Activated CD4-positive, alpha-beta T cell treated with anti-CD3 and anti-CD28 coated beads, Interleukin-2, amount 50 U/mL, for 16 hours (primary cell): ENCODE measurements at regions not wholly inside any gene's neighbourhood (a gene's known extent, or its start where the extent isn't known, plus 50 kb on each side); places are given as distances from the start of the nearest gene placed in this dataset.
"Not testable (repeated sequence)": the region's sequence is repeated elsewhere in the genome, so short reads cannot be mapped to it uniquely, and the experiment has no call there.

Experiments used
- DNase-seq: peaks from one replicate; pipeline ENCODE4 v3.0.0-alpha.2; 2020

DNA sequence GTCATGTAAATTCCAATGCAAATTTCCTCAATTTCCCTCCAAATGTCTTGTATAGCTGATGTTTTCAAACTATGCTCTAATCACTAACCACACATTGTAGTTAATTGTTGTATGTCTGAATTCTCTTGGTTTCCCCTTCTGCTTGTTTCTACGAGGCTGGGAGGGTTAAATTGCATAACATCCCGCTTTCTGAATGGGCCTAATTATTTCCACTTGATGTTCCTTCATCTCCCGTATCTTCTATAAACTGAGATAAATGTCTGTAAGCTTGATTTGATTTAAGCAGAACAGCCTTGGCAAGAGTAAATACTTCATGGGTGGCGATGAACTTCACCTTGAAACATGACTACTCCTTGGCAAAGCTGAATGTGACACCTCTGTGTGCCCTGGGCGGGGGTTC is 72.2 kb downstream of the SERINC2 start:
- DNase-seq, result no peak

- DNase-seq, result peak; percentile 33
These were observed 74.1 kb downstream of the SERINC2 start for GRCh38 chr1:31487143-31487542.

- no peak for DNase-seq
These were observed 74.8 kb downstream of the SERINC2 start for GRCh38 chr1:31487721-31488293.

GRCh38 chr1:31488528-31488927 is 75.5 kb downstream of the SERINC2 start:
- DNase-seq, result no peak

GRCh38 chr1:31489575-31489974 is 76.6 kb downstream of the SERINC2 start:
- not testable (repeated sequence) for DNase-seq

DNA sequence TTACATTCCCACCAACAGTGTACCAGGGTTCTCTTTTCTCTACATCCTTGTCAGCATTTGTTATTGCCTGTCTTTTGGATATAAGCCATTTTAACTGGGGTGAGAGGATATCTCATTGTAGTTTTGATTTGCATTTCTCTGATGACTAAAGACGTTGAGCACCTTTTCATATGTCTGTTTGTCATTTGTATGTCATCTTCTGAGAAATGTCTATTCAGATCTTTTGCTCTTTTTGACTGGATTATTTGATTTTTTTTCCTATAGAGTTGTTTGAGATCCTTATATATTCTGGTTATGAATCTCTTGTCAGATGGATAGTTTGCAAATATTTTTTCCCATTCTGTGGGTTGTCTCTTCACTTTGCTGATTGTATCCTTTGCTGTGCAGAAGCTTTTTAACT is 77.6 kb downstream of the SERINC2 start:
- DNase-seq, result not testable (repeated sequence)

- not testable (repeated sequence) for DNase-seq
These were observed 81.0 kb upstream of the TINAGL1 start for GRCh38 chr1:31495351-31495750.

- DNase-seq, result not testable (repeated sequence)
These were observed 80.5 kb upstream of the TINAGL1 start for GRCh38 chr1:31495770-31496169.

- no peak for DNase-seq
These were observed 78.7 kb upstream of the TINAGL1 start for GRCh38 chr1:31497601-31498000.

GRCh38 chr1:31498376-31499040 is 77.8 kb upstream of the TINAGL1 start:
- DNase-seq, result no peak

- no peak for DNase-seq
These were observed 74.8 kb upstream of the TINAGL1 start for GRCh38 chr1:31501505-31501904.

DNA sequence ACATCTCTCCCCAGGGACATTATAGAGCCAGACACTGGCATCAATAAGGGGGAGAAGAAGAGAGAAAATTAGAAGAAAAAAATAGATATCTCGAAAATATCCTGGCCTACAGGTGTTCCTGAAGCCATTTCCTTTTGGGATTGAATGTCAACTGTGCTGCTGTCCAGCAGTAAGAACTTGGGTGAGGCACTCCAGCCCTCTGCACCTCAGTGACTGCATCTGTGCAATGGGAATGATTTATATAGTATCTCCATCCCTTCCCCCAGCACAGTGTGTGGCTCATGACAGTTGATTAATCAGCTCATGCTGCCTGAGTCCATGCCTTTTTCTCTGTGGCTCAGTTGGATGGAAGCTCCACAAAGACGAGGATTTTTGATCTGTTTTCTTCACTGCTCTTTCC is 74.1 kb upstream of the TINAGL1 start:
- DNase-seq, result no peak

GRCh38 chr1:31502926-31503511 is 73.3 kb upstream of the TINAGL1 start:
- DNase-seq, result no peak

GRCh38 chr1:31503570-31503969 is 72.7 kb upstream of the TINAGL1 start:
- no peak for DNase-seq

DNA sequence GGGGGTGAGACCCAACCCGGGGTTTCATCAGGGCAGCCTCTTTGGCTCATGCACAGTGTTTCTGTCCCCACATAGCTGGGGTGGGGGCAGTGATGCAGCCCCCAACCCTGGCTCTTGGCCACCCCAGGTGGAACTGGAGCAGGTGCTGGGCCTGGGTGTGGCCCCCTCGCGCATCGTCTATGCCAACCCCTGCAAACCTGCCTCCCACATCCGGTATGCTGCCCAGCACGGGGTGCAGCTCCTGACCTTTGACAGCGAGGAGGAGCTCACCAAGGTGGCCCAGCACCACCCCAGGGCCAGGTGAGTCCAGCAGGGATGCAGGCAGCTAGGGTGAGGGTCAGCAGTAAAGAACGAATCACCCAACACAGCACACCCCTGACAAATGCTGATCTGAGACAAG is 72.3 kb upstream of the TINAGL1 start:
- no peak for DNase-seq

DNA sequence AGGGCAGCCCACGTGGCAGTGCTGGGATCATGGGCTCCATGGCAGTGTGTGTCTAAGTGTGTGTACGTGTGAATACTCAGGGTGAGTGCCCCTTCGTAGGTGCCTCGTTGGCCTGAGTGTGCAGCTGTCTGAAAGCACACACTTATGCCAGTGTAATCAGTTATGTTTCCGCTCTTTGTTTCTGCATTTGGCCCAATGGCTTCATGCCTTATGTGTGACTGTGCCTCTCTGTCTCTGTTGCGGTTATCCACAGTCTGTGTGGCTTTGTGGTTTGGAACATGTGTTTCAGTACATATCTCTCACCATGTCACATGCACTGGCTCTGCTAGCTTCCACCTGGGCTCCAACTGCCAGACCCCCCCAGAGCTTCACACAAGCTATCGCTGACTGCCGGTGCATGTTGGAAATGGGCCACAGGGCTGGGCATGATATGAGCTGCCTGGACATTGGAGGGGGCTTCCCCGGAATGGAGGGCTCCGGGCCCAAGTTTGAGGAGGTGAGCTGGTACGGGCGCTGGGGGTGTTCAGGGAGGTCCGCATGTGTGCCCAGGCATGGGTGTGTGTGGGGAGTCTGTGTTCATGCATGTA is 70.3 kb upstream of the TINAGL1 start:
- peak; percentile 52 for DNase-seq

DNA sequence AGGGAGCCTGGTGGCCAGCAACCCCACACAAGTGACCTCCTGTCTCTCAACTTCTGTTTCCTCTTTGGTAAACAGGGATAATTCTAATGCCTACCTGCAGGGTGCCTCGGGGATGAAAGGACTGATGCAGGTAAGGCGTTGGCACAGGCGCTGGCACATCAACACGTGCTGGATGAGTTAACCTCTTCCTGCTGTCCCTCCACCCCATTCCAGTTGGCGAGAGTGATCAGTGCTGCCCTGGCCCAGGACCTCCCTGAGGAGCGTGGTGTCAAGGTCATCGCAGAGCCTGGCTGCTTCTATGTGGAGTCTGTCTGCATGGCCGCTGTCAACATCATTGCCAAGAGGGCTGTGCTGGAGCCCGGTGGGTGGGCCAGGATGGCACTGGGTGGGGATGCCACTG is 69.1 kb upstream of the TINAGL1 start:
- no peak for DNase-seq

- DNase-seq, result no peak
These were observed 68.4 kb upstream of the TINAGL1 start for GRCh38 chr1:31507676-31508530.

GRCh38 chr1:31509124-31510072 is 66.9 kb upstream of the TINAGL1 start:
- DNase-seq, result no peak

- no peak for DNase-seq
These were observed 66.0 kb upstream of the TINAGL1 start for GRCh38 chr1:31510304-31510703.

DNA sequence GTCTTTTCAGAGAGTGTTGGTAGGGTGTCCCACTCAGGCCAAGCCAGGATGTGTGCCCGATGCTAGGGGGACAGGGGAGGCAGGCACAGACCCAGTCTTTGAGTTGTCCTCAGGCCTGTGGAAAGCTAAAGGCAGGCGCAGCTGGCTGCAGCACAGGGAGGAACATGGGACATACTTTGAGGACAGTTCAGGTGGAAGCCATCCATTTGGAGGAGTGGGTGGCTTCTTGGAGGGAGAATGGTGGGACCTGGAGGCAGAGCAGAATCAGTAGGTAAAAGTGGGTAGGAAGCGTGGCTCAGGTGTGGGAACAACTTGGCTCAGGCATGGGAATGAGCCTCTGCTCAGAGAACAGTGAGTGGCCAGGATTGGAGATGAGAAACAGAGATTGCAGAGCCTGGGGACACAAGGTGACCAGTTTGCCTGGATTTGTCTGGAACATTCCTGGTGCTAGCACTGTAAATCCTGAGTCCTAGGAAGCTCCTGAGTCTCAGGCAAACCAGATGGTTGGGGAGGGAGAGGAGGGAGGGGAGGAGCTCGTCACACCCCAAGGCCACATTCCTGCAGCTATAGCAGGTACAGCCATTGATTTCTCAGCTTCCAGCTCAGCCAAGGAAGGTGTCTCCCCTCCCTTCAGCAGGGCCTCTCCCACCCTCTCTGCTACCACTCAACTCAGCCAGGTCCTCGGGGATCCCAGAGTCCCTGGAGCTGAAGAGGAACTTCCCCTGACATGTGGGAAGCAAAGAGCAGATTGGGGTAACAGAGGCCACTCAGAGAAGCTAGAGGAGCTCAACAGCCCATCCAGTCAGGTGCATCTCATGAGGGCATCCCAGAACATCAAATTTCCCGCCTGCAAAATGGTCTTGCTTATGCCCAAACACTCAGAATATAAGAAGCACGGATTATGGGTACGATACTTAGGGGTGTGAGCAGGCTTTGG is 65.2 kb upstream of the TINAGL1 start:
- DNase-seq, result no peak
